ENCODE measurements at regions not wholly inside any gene's neighbourhood (a gene's known extent, or its start where the extent isn't known, plus 50 kb on each side); places are given as distances from the start of the nearest gene placed in this dataset.

- Mint-ChIP-seq H3K27me3 (ENCODE audit: low read depth) (no peaks in the 10 kb centered on the region), H3K9me3 (no peaks in the 10 kb centered on the region), H3K27ac (no peak overlapping the region), H3K36me3 (ENCODE audit: insufficient read depth in 1 of 3, low read depth in 3 of 3) (no peaks in the 10 kb centered on the region), H3K4me1 (peaks cover 6 to 13% of the 10 kb centered on the region in 2 experiments), H3K4me3 (no peak overlapping the region)
- H2BK15ac ChIP-seq (ENCODE audit: low read depth, low read length): no peak overlapping the region
- no peak overlapping the region for H2AFZ ChIP-seq (ENCODE audit: low read length)
- H3K9ac ChIP-seq (ENCODE audit: extremely low read depth, insufficient read length, low read length): no peak overlapping the region
- H3K27ac ChIP-seq (ENCODE audit: insufficient read length, low read depth, low read length): no peak overlapping the region
- no peak overlapping the region for H2BK12ac ChIP-seq (ENCODE audit: insufficient read length, low read depth, low read length)
- H3T11ph ChIP-seq (ENCODE audit: low read length): no peak overlapping the region
- H3K79me2 ChIP-seq (ENCODE audit: insufficient read depth, low read length): no peaks in the 10 kb centered on the region
- no peak overlapping the region for H3K4me2 ChIP-seq (ENCODE audit: insufficient read depth, insufficient read length, low read length)
- H4K8ac ChIP-seq (replicated peaks; ENCODE audit: insufficient read length, low read depth, low read length): no peak overlapping the region
- no peak overlapping the region for H3K56ac ChIP-seq (ENCODE audit: insufficient read length, low read depth, low read length)
- H4K20me1 ChIP-seq (ENCODE audit: control insufficient read depth, insufficient read depth, insufficient read length): no peaks in the 10 kb centered on the region
- H3K27me3 ChIP-seq (ENCODE audit: insufficient read depth, low read length): no peaks in the 10 kb centered on the region
- TF ChIP-seq CTCF (conservative IDR thresholded peaks at IDR 0.05): no peak
- H4K91ac ChIP-seq (ENCODE audit: insufficient read length, low read depth, low read length): no peak overlapping the region
- WGBS (ENCODE audit: extremely low coverage, insufficient read length, low lambda C conversion rate): no CpG with 5 or more reads among the region's 4 CpGs
- H2BK120ac ChIP-seq (ENCODE audit: low read depth, low read length, poor library complexity, severe bottlenecking): no peak overlapping the region
- no peak for DNase-seq
- H3K14ac ChIP-seq (ENCODE audit: insufficient read depth, low read length): no peak overlapping the region
- H2BK5ac ChIP-seq (ENCODE audit: insufficient read length, low read length): no peak overlapping the region
- no peak overlapping the region for H3K4ac ChIP-seq (ENCODE audit: low read depth, low read length)
- no peaks in the 10 kb centered on the region for H3K23me2 ChIP-seq (ENCODE audit: insufficient read length, low read depth, low read length, poor library complexity, severe bottlenecking)
- H4K5ac ChIP-seq (ENCODE audit: insufficient read length, low read depth, low read length): no peak overlapping the region
- H2BK20ac ChIP-seq (ENCODE audit: low read depth, low read length, poor library complexity, severe bottlenecking): no peak overlapping the region
- no peaks in the 10 kb centered on the region for H3K4me1 ChIP-seq (ENCODE audit: insufficient read depth, low read length)
- H3K79me1 ChIP-seq (ENCODE audit: insufficient read depth, low read depth, low read length, poor library complexity, severe bottlenecking): no peaks in the 10 kb centered on the region
- no peaks in the 10 kb centered on the region for H3K9me3 ChIP-seq (ENCODE audit: control insufficient read depth, low read depth, low read length)
- no peak overlapping the region for H3K23ac ChIP-seq (ENCODE audit: insufficient read length, low read depth, low read length)
- H3K18ac ChIP-seq (ENCODE audit: insufficient read length, low read depth, low read length): no peak overlapping the region
- no peak overlapping the region for H2AK5ac ChIP-seq (ENCODE audit: insufficient read length, low read length)
These were observed 279.8 kb downstream of the SEC23IP start for GRCh38 chr10:120172356-120172755.

All from H9 (cell line).